ENCODE measurements at regions not wholly inside any gene's neighbourhood (a gene's known extent, or its start where the extent isn't known, plus 50 kb on each side); places are given as distances from the start of the nearest gene placed in this dataset.

DNA sequence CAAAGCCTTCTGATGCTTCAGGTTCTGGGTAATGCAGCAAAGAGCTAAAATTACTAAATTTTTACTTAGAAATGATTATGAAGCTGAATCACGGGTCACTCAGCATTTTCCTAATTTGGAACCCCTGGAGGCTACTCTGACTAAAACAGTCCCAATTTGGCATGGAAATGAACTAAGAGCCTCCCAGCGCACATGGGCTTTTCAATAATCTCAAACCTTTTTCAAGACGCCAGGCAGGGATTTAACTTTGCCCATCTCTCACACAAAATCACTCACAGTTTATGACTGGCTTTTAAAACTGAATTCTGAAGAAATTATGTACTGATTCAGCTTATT lies 68.3 kb downstream of the LLPH start:
- CTCF ChIA-PET (ENCODE audit: partially characterized antibody): interaction anchor here (0.7 to 2.3 kb wide), 4 partner anchors 41 to 1331 kb away, joined by 3 to 7 read pairs (median 4); no protein-coding TSS in a partner anchor
- Histone ChIP-seq H3K23me2 (ENCODE audit: low read depth, low read length) (no peaks in the 10 kb centered on the region), H2AK5ac (ENCODE audit: low read depth, low read length) (no peak overlapping the region), H2AFZ (ENCODE audit: low read length) (peak overlapping the region; percentile 71; the same call in 1 of the 2 replicates), H3K4me1 (replicated peaks in 1 of 4; ENCODE audit: control insufficient read depth in 3 of 4, insufficient read depth in 4 of 4, low read length in 3 of 4) (peaks cover 0 to 10% (median 2%) of the 10 kb centered on the region in 4 experiments; a peak in 2 of 7 replicates), H3K9ac (replicated peaks in 1 of 4; ENCODE audit: extremely low read depth in 1 of 4, low read depth in 3 of 4, low read length in 3 of 4) (no peak overlapping the region), H3K23ac (ENCODE audit: insufficient read length) (no peak overlapping the region), H3K18ac (ENCODE audit: extremely low read depth, low read length) (no peak overlapping the region), H4K5ac (ENCODE audit: insufficient read length, low read depth, low read length) (peak overlapping the region; percentile 12), H2BK15ac (ENCODE audit: low read length) (no peak overlapping the region), H3K14ac (ENCODE audit: insufficient read length) (no peak overlapping the region), H2BK20ac (ENCODE audit: low read length) (no peak overlapping the region), H4K91ac (replicated peaks; ENCODE audit: insufficient read length, low read length) (no peak overlapping the region), H3K36me3 (ENCODE audit: control insufficient read depth in 2 of 4, insufficient read depth in 4 of 4, low read length in 3 of 4) (no peaks in the 10 kb centered on the region), H2BK120ac (replicated peaks; ENCODE audit: low read depth, low read length) (no peak overlapping the region), H3K27ac (ENCODE audit: low read depth, low read length) (no peak overlapping the region), H3K9me3 (ENCODE audit: insufficient read depth in 2 of 2, low read depth in 1 of 2, low read length in 1 of 2) (no peaks in the 10 kb centered on the region), H3K27me3 (replicated peaks in 1 of 4; ENCODE audit: control insufficient read depth in 3 of 4, extremely low read depth in 1 of 4, insufficient read depth in 3 of 4, low read length in 3 of 4) (no peaks in the 10 kb centered on the region), H3K4me3 (ENCODE audit: extremely low read depth in 1 of 4, insufficient read depth in 2 of 4, low read depth in 3 of 4, low read length in 4 of 4) (peak overlapping the region in 1 of 4 experiments; percentile 46; a peak in 3 of 8 replicates), H3K56ac (replicated peaks; ENCODE audit: insufficient read length, low read depth, low read length) (no peak overlapping the region), H3K4me2 (ENCODE audit: insufficient read depth in 1 of 2, low read depth in 2 of 2, low read length in 2 of 2) (peak overlapping the region; percentile 14 to 60), H3K79me1 (ENCODE audit: low read depth, low read length) (no peaks in the 10 kb centered on the region), H3K79me2 (ENCODE audit: control insufficient read depth in 1 of 2, insufficient read depth in 2 of 2, low read length in 2 of 2) (no peaks in the 10 kb centered on the region), H4K8ac (ENCODE audit: extremely low read depth, insufficient read depth, low read length) (no peak overlapping the region), H2BK5ac (ENCODE audit: low read depth, low read length) (no peak overlapping the region), H3K4ac (replicated peaks; ENCODE audit: insufficient read length, low read depth, low read length) (no peak overlapping the region), H2BK12ac (ENCODE audit: low read depth, low read length) (no peak overlapping the region), H4K20me1 (replicated peaks in 1 of 2; ENCODE audit: control insufficient read depth in 1 of 2, insufficient read depth in 2 of 2, low read length in 2 of 2) (no peaks in the 10 kb centered on the region)
- TF ChIP-seq RAD21 (IDR thresholded peaks at IDR 0.05 in 1 of 2, conservative IDR thresholded peaks at IDR 0.05 in 1 of 2; ENCODE audit: low read depth in 2 of 2, low read length in 2 of 2) (no peak), RBBP5 (IDR thresholded peaks at IDR 0.05; ENCODE audit: borderline replicate concordance, low read depth, low read length) (no peak), ASH2L (IDR thresholded peaks at IDR 0.05; ENCODE audit: low read length) (peak; percentile 6)
- POLR2A ChIA-PET (ENCODE audit: partially characterized antibody): interaction anchor here (1.3 to 1.6 kb wide), 2 partner anchors 27 to 28 kb away, joined by 3 to 5 read pairs; no protein-coding TSS in a partner anchor
- no peak for DNase-seq (ENCODE audit: low read depth in 1 of 2, low spot score in 2 of 2)
- WGBS, 2 experiments (ENCODE audit: extremely low coverage in 1 of 2, insufficient coverage in 1 of 2, insufficient read length in 1 of 2, insufficient replicate concordance in 2 of 2, low coverage in 1 of 2, low lambda C conversion rate in 2 of 2, missing lambda C conversion rate in 1 of 2): 46% methylated on average over 3 of the region's 3 CpGs; no CpG with 5 or more reads in 1 of the 2 experiments
- FAIRE-seq: no peak
